HG03354 (cell line): ENCODE measurements at regions not wholly inside any gene's neighbourhood (a gene's known extent, or its start where the extent isn't known, plus 50 kb on each side); places are given as distances from the start of the nearest gene placed in this dataset.

Experiments used
- ATAC-seq: cut with Tn5 transposase; IDR thresholded peaks from one replicate; pipeline ENCODE4 v1.9.1; 2021; ENCODE audit warnings: mild to moderate bottlenecking; ENCODE audit not compliant: unreplicated experiment, poor library complexity, severe bottlenecking

DNA sequence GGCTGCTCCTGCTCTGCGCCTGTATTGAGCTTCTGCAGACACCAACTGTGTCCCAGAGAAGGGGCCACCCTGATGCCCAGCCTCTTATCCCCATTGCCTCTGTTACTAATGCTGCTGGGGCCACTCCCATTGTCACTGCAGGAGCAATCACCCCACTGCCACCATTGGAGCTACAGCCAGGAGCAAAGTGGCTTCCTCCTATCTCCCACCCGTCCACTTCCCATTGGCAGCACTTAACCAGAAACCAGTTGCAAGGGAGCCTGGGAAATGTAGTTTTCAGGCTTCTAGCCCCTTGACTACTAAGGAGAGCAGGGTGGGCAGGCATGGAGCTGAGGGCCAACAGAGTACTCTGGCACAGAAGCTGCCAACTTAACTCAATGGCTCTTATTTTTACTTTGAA, 55.9 kb upstream of the KLF13 start:
- ATAC-seq, result no peak

DNA sequence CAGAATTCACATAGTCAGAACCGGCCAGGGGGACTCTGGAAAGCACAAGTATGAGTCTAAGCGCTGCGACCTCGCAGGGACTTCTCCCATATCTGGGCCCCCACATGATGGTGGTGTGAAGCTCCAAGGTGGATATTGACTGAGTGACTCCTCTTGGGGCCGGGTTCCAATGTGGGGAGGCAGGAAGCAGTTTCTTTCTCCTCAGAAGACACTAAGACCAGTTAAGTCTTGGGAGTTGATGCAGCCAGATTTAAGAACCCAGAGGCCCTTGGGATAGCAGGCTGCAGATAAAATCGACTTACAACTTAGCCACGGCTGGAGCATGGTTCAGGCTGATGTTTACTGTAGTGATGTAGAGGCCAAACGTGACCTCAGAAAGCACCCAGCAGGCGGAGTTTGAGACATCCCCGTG, 55.4 kb upstream of the KLF13 start:
- no peak for ATAC-seq

- ATAC-seq, result no peak
Measured at GRCh38 chr15:31271711-31272557, 54.7 kb upstream of the KLF13 start.

DNA sequence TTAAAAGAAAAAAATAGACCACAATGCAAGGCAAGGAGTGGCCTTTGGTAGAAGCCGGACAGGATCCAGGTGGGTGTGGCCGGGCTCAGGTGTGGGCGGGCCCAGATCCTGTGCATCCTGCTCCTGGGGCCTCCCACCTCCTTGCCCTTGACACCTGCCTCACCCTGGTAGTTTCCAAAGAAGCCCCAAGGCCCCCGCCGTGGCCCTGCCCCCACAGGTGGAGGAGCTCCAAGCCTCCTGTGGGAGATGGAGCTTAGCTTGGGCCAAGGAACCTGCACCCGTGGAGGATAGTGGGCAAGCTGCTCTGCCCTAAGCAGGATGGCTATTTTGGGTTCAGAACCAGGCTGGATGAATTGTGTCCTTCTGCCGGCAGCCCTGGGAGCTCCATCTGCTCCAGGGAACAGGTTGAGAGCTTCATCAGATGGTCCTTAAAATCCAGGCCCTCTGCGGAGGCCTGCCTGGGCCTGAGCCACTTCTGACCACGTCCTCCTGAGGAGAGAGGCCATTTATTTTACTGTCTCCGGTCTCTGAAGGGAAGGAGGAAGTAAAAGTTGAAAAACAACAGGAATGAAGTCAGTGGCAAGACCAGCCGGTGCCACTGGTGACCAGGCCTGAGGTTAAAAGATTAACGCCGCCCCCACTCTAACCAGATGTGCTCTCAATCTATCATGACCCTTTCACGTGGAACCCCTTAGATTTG, 53.9 kb upstream of the KLF13 start:
- ATAC-seq, result no peak

GRCh38 chr15:31273258-31273941, 53.2 kb upstream of the KLF13 start:
- ATAC-seq, result no peak

DNA sequence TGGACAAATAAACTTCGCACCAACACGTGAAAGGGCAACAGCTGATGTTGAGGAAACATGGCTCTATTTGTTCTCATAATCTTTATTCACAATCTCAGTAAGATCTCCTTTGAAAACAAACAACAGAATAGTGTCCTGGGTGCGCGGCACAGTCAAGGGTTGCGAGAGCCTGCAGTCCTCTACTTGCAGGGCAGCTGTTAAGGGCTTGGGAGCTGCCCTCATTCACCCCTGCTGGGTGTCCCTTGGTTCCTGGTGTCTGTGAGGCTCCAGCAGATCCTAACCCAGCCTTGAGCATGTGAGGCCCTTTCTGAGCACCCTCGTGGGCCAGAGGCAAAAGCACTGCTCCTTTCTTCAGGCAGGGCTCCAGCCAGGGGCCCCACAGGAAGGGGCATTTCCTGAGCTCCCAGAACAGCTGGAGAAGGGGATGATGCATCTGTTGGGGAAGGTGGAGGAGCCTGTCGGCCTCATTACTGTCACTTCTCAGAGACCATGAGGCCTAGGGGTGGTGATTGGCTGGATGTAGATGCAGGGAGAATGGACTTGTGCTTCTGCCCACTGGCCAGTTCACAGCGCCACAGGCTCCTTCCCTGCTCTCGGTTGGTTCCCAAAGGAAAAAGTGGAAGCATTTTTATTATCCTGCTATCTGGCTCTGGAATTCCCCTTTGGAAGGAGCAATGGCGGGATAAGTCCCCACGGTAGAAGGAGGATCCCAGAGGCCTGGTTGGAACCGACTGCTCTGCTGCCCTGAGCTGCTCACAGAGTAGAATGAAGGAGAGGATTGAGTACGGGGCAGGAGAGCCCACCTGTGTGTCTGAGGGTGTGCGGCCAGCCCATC, 51.9 kb upstream of the KLF13 start:
- ATAC-seq, result no peak

- no peak for ATAC-seq
Measured at GRCh38 chr15:31275331-31276262, 51.0 kb upstream of the KLF13 start.

DNA sequence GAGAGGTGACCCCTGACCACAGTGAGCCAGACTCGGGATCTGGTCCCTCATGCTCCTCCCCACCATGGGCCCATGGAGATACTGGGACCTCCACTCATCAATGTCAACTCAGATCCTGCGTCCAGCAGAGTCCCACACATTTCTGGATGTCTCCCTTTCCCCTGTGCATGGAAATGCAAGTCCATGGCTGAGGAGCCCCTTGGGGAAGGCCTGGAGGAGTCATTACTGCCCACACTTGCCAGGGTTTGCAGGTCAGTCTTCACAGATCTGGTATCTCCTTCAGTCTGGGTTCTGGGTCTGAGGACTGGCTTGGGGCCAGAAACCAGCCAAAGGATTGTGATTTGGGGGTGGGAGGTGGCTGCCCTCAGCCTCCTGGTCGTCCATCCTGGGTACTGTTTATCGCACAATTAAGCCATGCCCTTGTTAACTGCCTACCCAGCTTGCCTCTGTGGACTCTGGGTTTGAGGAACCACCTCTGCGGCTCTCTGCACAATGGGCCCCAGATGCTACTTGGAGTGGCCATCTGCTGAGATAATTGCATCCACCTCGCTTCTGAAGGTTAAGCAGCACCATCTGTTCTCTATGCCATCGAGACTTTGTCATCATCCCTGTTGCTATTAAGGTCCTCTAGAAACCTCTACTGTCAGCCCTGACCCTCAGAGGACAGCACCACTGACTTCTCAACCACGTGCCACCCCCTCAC, 49.9 kb upstream of the KLF13 start:
- ATAC-seq, result no peak
